Right lobe of liver (tissue), 6 donors: ENCODE measurements at regions not wholly inside any gene's neighbourhood (a gene's known extent, or its start where the extent isn't known, plus 50 kb on each side); places are given as distances from the start of the nearest gene placed in this dataset.

Experiments used
- ATAC-seq, 4 donors: fragments of 200-7000 bp; cut with Tn5 transposase; one replicate each; pipeline ENCODE4 v1.9.1; 2020; ENCODE audit warnings: mild to moderate bottlenecking in 4 of 4, moderate library complexity in 4 of 4
- DNase-seq, 3 donors: peaks; one replicate each; pipeline ENCODE4 v3.0.0-alpha.2; 2020
- H3K27ac ChIP-seq, 3 donors: fragments of 200-600 bp; one replicate each; pipeline ENCODE4 v1.8.0; 2022
- H3K27me3 ChIP-seq, 2 donors: fragments of 200-600 bp; one replicate each; pipeline ENCODE4 v1.8.0; 2022
- H3K36me3 ChIP-seq, 4 donors: fragments of 200-600 bp; sonication (generic) in 1 of 4; one replicate each; pipeline versions ENCODE4 v1.5.1 to v1.8.0; 2017 to 2022; ENCODE audit warnings: control low read depth in 1 of 4
- H3K4me1 ChIP-seq, 4 donors: fragments of 200-600 bp; sonication (generic) in 1 of 4; one replicate each; pipeline versions ENCODE4 v1.5.1 to v1.8.0; 2017 to 2022; ENCODE audit warnings: control low read depth in 1 of 4
- H3K4me3 ChIP-seq, 3 donors: fragments of 200-600 bp; one replicate each; pipeline ENCODE4 v1.8.0; 2022
- H3K9me3 ChIP-seq, 4 donors: fragments of 200-600 bp; sonication (generic) in 1 of 4; one replicate each; pipeline versions ENCODE4 v1.5.1 to v1.8.0; 2017 to 2022; ENCODE audit warnings: control low read depth in 1 of 4
- CTCF ChIP-seq, 4 donors: fragments of 200-600 bp in 3 of 4; fragments of 450-650 bp in 1 of 4; IDR thresholded peaks; one replicate each; pipeline versions ENCODE4 v1.5.1 to v1.8.0; 2016 to 2022; ENCODE audit warnings: antibody characterized with exemption in 4 of 4, mild to moderate bottlenecking in 2 of 4
- POLR2A ChIP-seq: fragments of 450-650 bp; IDR thresholded peaks from one replicate; pipeline ENCODE4 v1.6.1; 2017; ENCODE audit warnings: antibody characterized with exemption, mild to moderate bottlenecking
- WGBS: methylation state at CpG from one replicate; pipeline ENCODE4 v1.1.6; 2018; ENCODE audit warnings: low coverage, low lambda C conversion rate; ENCODE audit not compliant: insufficient coverage; ENCODE audit errors: missing lambda C conversion rate; 5-methylcytosine and 5-hydroxymethylcytosine counted together
- intact Hi-C, 2 donors: fragments of 100-400 bp; cut with DNase I; formaldehyde crosslinking; loops; one replicate each; pipeline versions ENCODE4 v1.11.2 to v1.14.1; 2022
- donor health status: DM: no; HTN: yes; CAD: no.
- donor health status: DM: no; HTN: no; CAD: no.
- donor health status: DM: no; HTN: no; CAD: no.
- donor health status: DM: no; HTN: yes; CAD: no.
- donor health status: DM: no; HTN: yes; CAD: no.

GRCh38 chr12:47023953-47024352, 55.5 kb upstream of the PCED1B start:
- Histone ChIP-seq H3K4me3 (no peak overlapping the region), H3K27me3 (no peaks in the 10 kb centered on the region), H3K36me3 (no peaks in the 10 kb centered on the region), H3K9me3 (no peaks in the 10 kb centered on the region), H3K4me1 (no peaks in the 10 kb centered on the region), H3K27ac (no peak overlapping the region)
- DNase-seq (no peak), ATAC-seq (peak; percentile 52 to 72 (median 64))
- TF ChIP-seq POLR2A (no peak), CTCF (IDR thresholded peaks at IDR 0.05) (no peak)
- intact Hi-C loops = no loop called here
- 25% methylated on average over 3 of the region's 6 CpGs for WGBS

- ATAC-seq (peak in 1 of 4 donors; percentile 48), DNase-seq (no peak)
- no peak for TF ChIP-seq POLR2A
- Histone ChIP-seq H3K4me1 (no peaks in the 10 kb centered on the region), H3K27ac (no peak overlapping the region), H3K36me3 (no peaks in the 10 kb centered on the region), H3K4me3 (no peak overlapping the region), H3K9me3 (no peaks in the 10 kb centered on the region), H3K27me3 (no peaks in the 10 kb centered on the region)
- 54% methylated on average over 2 of the region's 2 CpGs for WGBS
- intact Hi-C loops = no loop called here
These were observed 55.0 kb upstream of the PCED1B start for GRCh38 chr12:47024463-47024862.

GRCh38 chr12:47025349-47025748, 54.1 kb upstream of the PCED1B start:
- TF ChIP-seq CTCF (IDR thresholded peaks at IDR 0.05) (no peak), POLR2A (no peak)
- Histone ChIP-seq H3K27ac (no peak overlapping the region), H3K9me3 (no peaks in the 10 kb centered on the region), H3K36me3 (no peaks in the 10 kb centered on the region), H3K4me3 (no peak overlapping the region), H3K27me3 (no peaks in the 10 kb centered on the region), H3K4me1 (no peaks in the 10 kb centered on the region)
- intact Hi-C loops = no loop called here
- DNase-seq = no peak
- no peak for ATAC-seq
- 60% methylated on average over 2 of the region's 2 CpGs for WGBS

- intact Hi-C loops = no loop called here
- WGBS = 94% methylated on average over 2 of the region's 2 CpGs
- Histone ChIP-seq H3K36me3 (no peaks in the 10 kb centered on the region), H3K4me3 (no peak overlapping the region), H3K27me3 (no peaks in the 10 kb centered on the region), H3K9me3 (no peaks in the 10 kb centered on the region), H3K27ac (no peak overlapping the region), H3K4me1 (no peaks in the 10 kb centered on the region)
- TF ChIP-seq POLR2A = no peak
- no peak for TF ChIP-seq CTCF (IDR thresholded peaks at IDR 0.05)
- ATAC-seq (no peak), DNase-seq (no peak)
These were observed 53.6 kb upstream of the PCED1B start for GRCh38 chr12:47025798-47026197.

- intact Hi-C loops = no loop called here
- TF ChIP-seq POLR2A (no peak), CTCF (IDR thresholded peaks at IDR 0.05) (no peak)
- Histone ChIP-seq H3K27ac (no peak overlapping the region), H3K27me3 (no peaks in the 10 kb centered on the region), H3K36me3 (no peaks in the 10 kb centered on the region), H3K4me3 (no peak overlapping the region), H3K9me3 (no peaks in the 10 kb centered on the region), H3K4me1 (no peaks in the 10 kb centered on the region)
- DNase-seq (no peak), ATAC-seq (no peak)
- WGBS = 67% methylated on average over 5 of the region's 5 CpGs
These were observed 53.1 kb upstream of the PCED1B start for GRCh38 chr12:47026291-47026690.
